KOPT-K1 (cell line): ENCODE measurements at regions not wholly inside any gene's neighbourhood (a gene's known extent, or its start where the extent isn't known, plus 50 kb on each side); places are given as distances from the start of the nearest gene placed in this dataset.

ENCODE experiments used
- H3K27ac ChIP-seq: fragments of 200-600 bp; sonication (generic); 2 replicates; pipeline ENCODE4 v1.5.1; 2016; ENCODE audit warnings: antibody characterized with exemption, mild to moderate bottlenecking, low read depth, low read length; ENCODE audit not compliant: poor library complexity, severe bottlenecking
- H3K36me3 ChIP-seq: fragments of 200-600 bp; sonication (generic); 2 replicates; pipeline ENCODE4 v1.5.1; 2017; ENCODE audit warnings: antibody characterized with exemption, mild to moderate bottlenecking, low read length, moderate library complexity; ENCODE audit not compliant: insufficient read depth
- H3K9me3 ChIP-seq: fragments of 200-600 bp; sonication (generic); 2 replicates; pipeline ENCODE4 v1.5.1; 2017; ENCODE audit warnings: antibody characterized with exemption, low read length, mild to moderate bottlenecking; ENCODE audit not compliant: insufficient read depth, poor library complexity, severe bottlenecking

- Histone ChIP-seq H3K9me3 (no peaks in the 10 kb centered on the region), H3K27ac (no peak overlapping the region), H3K36me3 (no peaks in the 10 kb centered on the region)
These were observed 529.8 kb downstream of the MAFB start for GRCh38 chr20:40159276-40159675.

DNA sequence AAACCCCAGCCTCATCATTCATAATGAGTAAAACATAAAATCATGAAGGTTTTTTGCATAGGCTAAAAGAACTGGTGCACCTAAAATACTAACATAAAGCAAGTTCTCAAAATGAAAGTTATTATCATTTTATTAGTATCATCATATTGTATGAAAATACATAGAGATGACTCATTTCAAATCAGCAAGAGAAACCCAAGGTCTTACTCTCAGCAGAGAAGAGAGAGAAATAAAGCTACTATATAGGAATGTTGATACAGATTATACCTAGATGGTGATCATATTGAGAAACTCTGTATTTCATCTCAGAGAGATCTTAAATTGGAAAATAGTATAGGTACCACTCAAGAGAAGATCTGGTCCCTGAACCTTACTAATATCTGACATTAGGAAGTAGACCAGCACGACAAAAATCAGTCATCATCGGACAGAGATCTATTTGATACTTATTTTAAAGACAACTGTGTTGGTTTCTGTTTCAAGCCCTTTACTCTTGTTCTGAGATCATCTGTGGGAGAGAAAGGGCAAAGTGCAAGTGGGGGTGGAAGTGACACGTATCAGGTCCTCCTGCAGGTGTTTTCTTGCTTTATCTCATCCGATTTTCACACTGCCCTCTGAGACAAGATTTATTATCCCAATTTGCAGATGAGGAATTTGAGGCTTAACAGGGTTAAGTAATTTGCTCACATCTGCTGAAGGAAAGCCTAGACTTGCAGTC is 532.3 kb downstream of the MAFB start:
- Histone ChIP-seq H3K27ac (no peak overlapping the region), H3K9me3 (no peaks in the 10 kb centered on the region)

DNA sequence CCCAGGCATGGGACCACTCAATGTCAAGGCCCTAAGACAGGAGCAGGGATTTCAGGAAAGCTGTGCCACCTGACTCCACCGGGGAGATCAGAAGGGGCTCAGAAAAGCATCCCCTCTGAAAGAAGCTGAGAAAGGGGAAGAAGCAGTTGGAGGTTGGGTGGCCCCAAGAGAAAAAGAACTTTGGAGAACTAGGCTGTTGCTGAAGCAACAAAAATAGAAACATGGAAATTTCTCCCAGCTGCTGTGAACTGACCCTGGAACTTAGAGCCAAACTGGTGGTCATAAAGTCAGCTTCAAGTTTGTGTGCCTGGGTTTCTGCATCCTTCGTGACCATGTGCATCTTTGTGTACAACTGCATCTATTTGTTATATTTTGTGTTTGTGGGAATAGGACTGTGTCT is 534.5 kb downstream of the MAFB start:
- Histone ChIP-seq H3K36me3 (no peaks in the 10 kb centered on the region), H3K9me3 (no peaks in the 10 kb centered on the region), H3K27ac (no peak overlapping the region)

More for the DNA sequence above, 532.3 kb downstream of the MAFB start:
- no peaks in the 10 kb centered on the region for H3K36me3 ChIP-seq

DNA sequence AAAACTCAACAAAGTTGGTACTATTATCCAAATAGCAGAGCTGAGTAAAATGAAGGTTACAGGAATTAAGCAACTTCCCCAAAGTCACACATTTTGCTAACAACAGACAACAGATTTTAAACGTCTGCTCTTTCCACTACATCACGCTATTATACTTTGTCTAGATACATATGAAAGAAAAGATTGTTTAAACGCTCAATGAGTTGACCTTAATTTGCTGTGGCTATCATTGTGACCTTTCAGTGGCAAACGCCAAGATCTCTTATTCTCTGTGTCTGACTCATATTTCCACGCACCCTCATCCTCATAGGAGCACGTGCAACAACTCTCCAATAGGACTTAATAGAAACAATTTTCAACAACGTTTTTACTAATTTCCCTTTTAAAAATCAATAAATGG is 540.1 kb downstream of the MAFB start:
- Histone ChIP-seq H3K36me3 (no peaks in the 10 kb centered on the region), H3K9me3 (no peaks in the 10 kb centered on the region), H3K27ac (no peak overlapping the region)

DNA sequence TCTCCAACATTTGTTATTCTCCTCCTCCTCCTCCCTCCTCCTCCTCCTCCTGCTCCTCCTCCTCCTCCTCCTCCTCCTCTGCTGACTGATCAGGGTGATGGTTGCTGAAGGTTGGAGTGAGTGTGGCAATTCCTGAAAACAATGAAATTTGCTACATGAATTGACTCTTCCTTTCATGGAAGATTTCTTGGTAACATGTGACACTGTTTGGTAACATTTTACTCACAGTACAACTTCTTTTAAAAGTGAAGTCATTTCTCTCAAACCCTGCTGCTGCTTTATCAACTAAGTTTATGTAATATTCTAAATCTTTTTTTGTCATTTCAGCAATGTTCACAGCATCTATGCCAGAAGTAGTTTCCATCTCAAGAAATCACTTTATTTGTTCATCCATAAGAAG is 543.0 kb downstream of the MAFB start:
- Histone ChIP-seq H3K36me3 (no peaks in the 10 kb centered on the region), H3K9me3 (no peaks in the 10 kb centered on the region), H3K27ac (no peak overlapping the region)

GRCh38 chr20:40144581-40144980 is 544.5 kb downstream of the MAFB start:
- H3K9me3 ChIP-seq: no peaks in the 10 kb centered on the region
- H3K27ac ChIP-seq: no peak overlapping the region
- no peaks in the 10 kb centered on the region for H3K36me3 ChIP-seq

DNA sequence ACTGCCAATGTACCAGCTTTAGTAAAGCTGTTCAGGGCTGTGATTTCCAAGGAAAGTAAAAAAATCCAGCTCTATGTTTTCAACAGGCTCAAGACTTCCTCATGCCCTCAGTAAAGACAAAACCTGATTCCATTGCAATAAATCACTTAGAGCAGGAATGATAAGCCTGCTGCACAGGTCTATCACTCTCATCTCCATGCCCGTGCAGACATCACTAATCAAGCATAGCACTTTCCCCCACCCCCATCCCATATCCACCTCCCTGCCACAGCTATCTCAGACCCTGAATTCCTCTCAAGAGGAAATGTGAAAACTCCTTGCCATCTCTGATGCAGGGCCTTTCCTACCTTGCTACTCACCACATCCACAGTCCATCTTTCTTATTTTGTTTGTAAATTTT is 554.9 kb downstream of the MAFB start:
- Histone ChIP-seq H3K36me3 (no peaks in the 10 kb centered on the region), H3K27ac (no peak overlapping the region)

GRCh38 chr20:40120827-40121226 is 568.2 kb downstream of the MAFB start:
- Histone ChIP-seq H3K27ac (no peak overlapping the region), H3K9me3 (no peaks in the 10 kb centered on the region), H3K36me3 (no peaks in the 10 kb centered on the region)

More for the DNA sequence above, 554.9 kb downstream of the MAFB start:
- H3K9me3 ChIP-seq: no peaks in the 10 kb centered on the region

DNA sequence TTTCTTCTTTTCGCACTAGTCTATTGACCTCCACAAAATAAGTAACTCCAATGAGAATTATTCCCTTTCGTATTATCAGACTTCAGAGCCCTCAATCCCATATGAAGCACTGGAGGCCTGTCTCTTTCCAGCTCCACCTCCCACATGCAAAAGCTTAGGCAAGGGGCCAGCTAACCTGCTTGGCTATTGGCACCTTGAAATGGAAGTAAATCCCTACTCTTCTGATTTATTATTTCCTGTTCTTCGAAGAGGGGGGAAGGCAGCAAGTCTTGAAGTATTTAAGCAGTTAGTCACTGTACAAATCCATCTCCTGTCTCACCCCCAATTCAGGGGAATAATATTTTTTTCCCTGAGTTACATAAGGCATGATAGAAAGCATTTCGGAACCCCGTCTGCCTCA is 577.8 kb downstream of the MAFB start:
- no peaks in the 10 kb centered on the region for H3K36me3 ChIP-seq
- no peak overlapping the region for H3K27ac ChIP-seq
- H3K9me3 ChIP-seq: no peaks in the 10 kb centered on the region

DNA sequence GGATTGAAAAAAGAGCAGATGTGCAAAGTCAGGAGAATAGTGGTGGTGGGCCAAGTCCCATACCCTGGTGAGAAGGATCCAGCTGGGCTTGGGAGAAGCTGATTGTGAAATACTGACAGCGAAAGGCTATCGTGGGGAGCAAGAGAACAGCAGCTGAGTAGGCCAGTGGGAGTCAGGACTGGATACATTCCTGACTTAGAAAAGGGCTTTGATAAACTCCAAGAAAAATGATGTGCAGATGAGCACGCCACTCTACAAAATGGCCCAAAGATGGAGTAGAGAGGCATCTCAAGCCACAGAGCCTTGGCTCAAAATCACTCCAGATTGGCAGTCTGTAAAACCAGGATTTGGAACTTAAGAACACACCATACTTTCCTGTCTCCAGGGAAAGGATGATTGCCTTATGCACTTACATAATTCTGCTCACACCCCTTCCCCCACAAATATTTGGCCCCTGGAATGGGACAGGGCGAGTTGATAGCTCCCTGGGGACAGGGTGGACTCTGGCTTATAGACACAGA is 578.7 kb downstream of the MAFB start:
- no peaks in the 10 kb centered on the region for H3K36me3 ChIP-seq
- H3K27ac ChIP-seq: no peak overlapping the region
- H3K9me3 ChIP-seq: no peaks in the 10 kb centered on the region

- Histone ChIP-seq H3K9me3 (no peaks in the 10 kb centered on the region), H3K27ac (no peak overlapping the region), H3K36me3 (no peaks in the 10 kb centered on the region)
These were observed 579.9 kb downstream of the MAFB start for GRCh38 chr20:40109136-40109535.

- Histone ChIP-seq H3K9me3 (no peaks in the 10 kb centered on the region), H3K27ac (no peak overlapping the region), H3K36me3 (no peaks in the 10 kb centered on the region)
These were observed 580.7 kb downstream of the MAFB start for GRCh38 chr20:40108321-40108720.

- Histone ChIP-seq H3K9me3 (no peaks in the 10 kb centered on the region), H3K36me3 (no peaks in the 10 kb centered on the region)
These were observed 584.1 kb downstream of the MAFB start for GRCh38 chr20:40104959-40105358.

GRCh38 chr20:40103420-40103819 is 585.6 kb downstream of the MAFB start:
- Histone ChIP-seq H3K27ac (no peak overlapping the region), H3K9me3 (no peaks in the 10 kb centered on the region), H3K36me3 (no peaks in the 10 kb centered on the region)

More at GRCh38 chr20:40104959-40105358, 584.1 kb downstream of the MAFB start:
- no peak overlapping the region for H3K27ac ChIP-seq

DNA sequence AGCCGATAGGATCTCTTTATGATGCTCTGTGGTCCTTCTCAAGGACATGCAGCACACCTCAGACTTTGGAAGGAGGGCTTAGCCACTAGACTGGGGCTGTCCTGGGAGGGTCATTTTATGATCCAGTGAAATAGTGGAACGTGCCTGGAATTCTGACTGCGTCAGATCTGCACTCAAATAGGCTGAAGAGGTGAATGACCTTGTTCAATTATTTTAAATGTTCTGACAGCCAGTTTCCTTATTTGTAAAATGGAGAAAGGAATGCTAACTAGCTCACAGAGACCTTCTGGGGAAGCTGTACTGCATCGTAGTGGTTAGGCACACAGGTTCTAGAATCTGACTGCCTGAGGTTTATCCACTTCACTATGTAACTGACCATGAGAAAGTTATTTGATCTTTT is 587.5 kb downstream of the MAFB start:
- Histone ChIP-seq H3K9me3 (no peaks in the 10 kb centered on the region), H3K27ac (no peak overlapping the region), H3K36me3 (no peaks in the 10 kb centered on the region)

GRCh38 chr20:40100261-40100660 is 588.8 kb downstream of the MAFB start:
- no peaks in the 10 kb centered on the region for H3K9me3 ChIP-seq
- no peak overlapping the region for H3K27ac ChIP-seq
- H3K36me3 ChIP-seq: no peaks in the 10 kb centered on the region
